GM12878 (cell line): ENCODE measurements at regions not wholly inside any gene's neighbourhood (a gene's known extent, or its start where the extent isn't known, plus 50 kb on each side); places are given as distances from the start of the nearest gene placed in this dataset.

ENCODE experiments used
- ATAC-seq: fragments of 200-7000 bp; cut with Tn5 transposase; 3 replicates; pipeline ENCODE4 v1.9.1; 2020; ENCODE audit warnings: mild to moderate bottlenecking, moderate library complexity
- BruUV-seq: library from RNA; stranded (reverse); fragments of 400-500 nt; replicated peaks from 2 replicates; lab custom pipeline; 2021; lab: Mats Ljungman, UMichigan
- CTCF ChIA-PET: fragments of 300-600 bp; sonication (Branson Sonifier 250); formaldehyde crosslinking; extraction: SDS; loops from one replicate; lab custom pipeline; 2021; ENCODE audit warnings: inconsistent platforms; lab: Yijun Ruan, JAX
- POLR2A ChIA-PET: fragments of 350-600 bp; formaldehyde crosslinking; extraction: SDS; loops from one replicate; lab custom pipeline; 2021; ENCODE audit warnings: inconsistent platforms; lab: Charles Lee
- RAD21 ChIA-PET: fragments of 300-600 bp; sonication (Branson Sonifier 250); formaldehyde crosslinking; loops from one replicate; lab custom pipeline; 2023; ENCODE audit warnings: antibody characterized with exemption; ENCODE audit not compliant: unreplicated experiment; lab: Charles Lee
- SMC1A ChIA-PET: fragments of 300-600 bp; sonication (Branson Sonifier 250); formaldehyde crosslinking; loops from one replicate; lab custom pipeline; 2023; ENCODE audit not compliant: unreplicated experiment, uncharacterized antibody; lab: Charles Lee
- DNase-seq: peaks from one replicate; pipeline ENCODE4 v3.0.0-alpha.2; 2011; ENCODE audit warnings: low read depth, low spot score
- FAIRE-seq: peaks from 3 replicates; lab custom pipeline; 2011; peaks lifted over from hg19 to GRCh38; lab: Jason Lieb, UNC
- H2AFZ ChIP-seq: 2 replicates; pipeline ENCODE4 v1.6.0; 2011; ENCODE audit warnings: low read depth, low read length, control low read depth; ENCODE audit not compliant: control insufficient read depth
- H3K27ac ChIP-seq: 2 replicates; pipeline ENCODE4 v1.5.1; 2011; ENCODE audit warnings: control low read depth; ENCODE audit not compliant: control insufficient read depth, insufficient read depth
- H3K27me3 ChIP-seq, 2 experiments: replicated peaks in 1 of 2; 2 replicates each; pipeline versions ENCODE4 v1.6.0 to v1.6.1; 2011; ENCODE audit warnings: low read length in 1 of 2; ENCODE audit not compliant: control insufficient read depth in 2 of 2, insufficient read depth in 2 of 2
- H3K36me3 ChIP-seq, 2 experiments: 2 replicates each; pipeline ENCODE4 v1.5.1; 2011; ENCODE audit warnings: low read length in 1 of 2; ENCODE audit not compliant: control insufficient read depth in 2 of 2, insufficient read depth in 2 of 2
- H3K4me1 ChIP-seq: 2 replicates; pipeline ENCODE4 v1.6.1; 2011; ENCODE audit warnings: mild to moderate bottlenecking, low read length, moderate library complexity, mixed read lengths; ENCODE audit not compliant: control insufficient read depth, insufficient read depth
- H3K4me2 ChIP-seq: 2 replicates; pipeline ENCODE4 v1.6.0; 2011; ENCODE audit warnings: control low read depth; ENCODE audit not compliant: control insufficient read depth, insufficient read depth
- H3K4me3 ChIP-seq: fragments of 200-600 bp; sonication (generic); 2 replicates; pipeline ENCODE4 v1.5.1; 2016
- H3K79me2 ChIP-seq: 2 replicates; pipeline ENCODE4 v1.6.0; 2011; ENCODE audit warnings: low read length; ENCODE audit not compliant: control insufficient read depth, insufficient read depth
- H3K9ac ChIP-seq: 2 replicates; pipeline ENCODE4 v1.8.0; 2011; ENCODE audit warnings: low read length, control low read depth, mixed read lengths; ENCODE audit not compliant: control insufficient read depth, insufficient read depth
- H3K9me3 ChIP-seq: replicated peaks from 3 replicates; pipeline ENCODE4 v1.5.1; 2011; ENCODE audit warnings: mild to moderate bottlenecking, low read length; ENCODE audit not compliant: control insufficient read depth, insufficient read depth
- H4K20me1 ChIP-seq: 2 replicates; pipeline ENCODE4 v1.6.0; 2011; ENCODE audit not compliant: control insufficient read depth, insufficient read depth
- CBFB ChIP-seq: IDR thresholded peaks from 2 replicates; pipeline ENCODE4 v1.6.1; 2016; ENCODE audit warnings: antibody characterized with exemption, low read depth
- NFYB ChIP-seq: IDR thresholded peaks from 2 replicates; pipeline ENCODE4 v1.6.1; 2011; ENCODE audit warnings: low read depth, mild to moderate bottlenecking, low read length, improper control_type of control experiment, moderate library complexity; ENCODE audit not compliant: insufficient read depth
- RAD51 ChIP-seq: fragments of 450-650 bp; IDR thresholded peaks from 2 replicates; pipeline ENCODE4 v1.6.1; 2016; ENCODE audit warnings: moderate library complexity, mild to moderate bottlenecking, inconsistent platforms
- SMAD1 ChIP-seq: fragments of 450-650 bp; IDR thresholded peaks from 2 replicates; pipeline ENCODE4 v1.6.1; 2018; ENCODE audit warnings: mild to moderate bottlenecking, low read depth; ENCODE audit not compliant: partially characterized antibody
- TCF3 ChIP-seq: IDR thresholded peaks from 2 replicates; pipeline ENCODE4 v1.6.1; 2012; ENCODE audit warnings: low read depth, mild to moderate bottlenecking, low read length, borderline replicate concordance; ENCODE audit not compliant: insufficient read depth
- YY1 ChIP-seq: IDR thresholded peaks from 2 replicates; pipeline ENCODE4 v1.6.1; 2011; ENCODE audit warnings: low read depth, mild to moderate bottlenecking, low read length
- ZBTB11 ChIP-seq: fragments of 450-650 bp; formaldehyde crosslinking; IDR thresholded peaks from 2 replicates; pipeline ENCODE4 v1.5.0; 2022; ENCODE audit warnings: mild to moderate bottlenecking, missing genetic modification characterization
- WGBS: methylation state at CpG from one replicate; pipeline ENCODE4 v1.1.6; 2016; ENCODE audit warnings: low lambda C conversion rate; ENCODE audit not compliant: insufficient replicate concordance, insufficient coverage; ENCODE audit errors: missing lambda C conversion rate; 5-methylcytosine and 5-hydroxymethylcytosine counted together
- in situ Hi-C: fragments of 300-500 bp; cut with MboI; formaldehyde crosslinking; loops from 9 replicates; pipeline ENCODE4 v1.14.3; 2018; ENCODE audit warnings: mixed read lengths
- intact Hi-C: fragments of 100-400 bp; cut with micrococcal nuclease; formaldehyde crosslinking; loops from one replicate; pipeline ENCODE4 v1.14.2; 2022; ENCODE audit not compliant: unreplicated experiment

DNA sequence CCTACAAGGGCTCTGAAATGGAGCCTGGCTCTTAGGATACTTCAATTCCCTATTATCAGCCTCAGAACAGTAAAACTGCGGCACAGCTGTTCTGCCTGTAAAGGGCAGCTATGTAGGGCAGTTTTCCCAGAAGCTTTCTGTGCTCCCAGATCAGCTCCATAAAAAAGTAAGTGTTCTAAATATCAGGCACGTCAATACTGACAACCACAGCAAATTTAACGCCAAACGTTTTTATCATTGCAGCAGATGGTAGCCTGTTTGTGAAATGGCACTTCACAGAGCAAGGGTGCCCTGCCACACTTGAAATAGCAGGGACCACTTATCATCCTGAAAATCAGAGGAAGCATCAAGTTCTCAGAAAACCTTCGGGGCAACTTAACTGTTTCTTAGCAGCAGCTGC, 54.8 kb upstream of the PTHLH start (continued):
- TF ChIP-seq YY1 (no peak), CBFB (no peak), RAD51 (no peak), TCF3 (no peak), ZBTB11 (CRISPR knock-in tag) (no peak)

DNA sequence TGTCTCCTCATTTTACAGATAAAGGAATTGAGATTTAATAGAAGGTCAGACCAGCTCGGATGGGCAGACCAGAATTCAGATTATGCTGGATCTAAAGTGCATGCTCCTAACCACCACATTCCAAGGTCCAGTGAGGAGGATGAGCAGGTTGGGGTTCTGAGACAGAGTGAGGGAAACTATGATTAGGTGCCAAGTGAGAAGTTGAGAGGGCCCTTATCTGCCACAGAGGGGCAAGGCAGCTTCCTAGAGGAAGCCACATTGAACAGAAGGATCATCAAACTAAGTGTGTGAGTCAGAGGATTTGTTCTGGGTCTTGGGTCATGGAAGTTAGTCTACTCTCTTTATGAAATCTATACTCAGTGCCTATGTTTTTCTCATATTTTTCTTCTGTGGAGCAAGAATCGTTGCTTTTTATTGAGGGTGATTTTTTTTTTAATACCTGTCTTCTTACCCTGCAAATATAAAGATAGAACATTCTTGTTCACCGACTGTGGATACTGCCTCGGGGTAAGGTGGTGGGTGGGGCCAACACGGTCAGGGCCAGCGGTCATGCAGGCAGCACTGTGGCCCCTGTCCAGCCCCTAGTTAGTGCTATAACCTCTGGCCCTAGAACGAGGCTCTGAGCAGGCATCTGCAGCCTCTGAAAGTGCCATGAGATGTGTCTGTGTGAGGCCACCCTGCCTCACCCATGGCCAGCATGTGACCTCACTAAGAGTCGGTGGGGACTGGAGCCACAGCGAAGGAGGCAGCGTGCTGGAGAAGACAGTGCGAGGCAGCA, 55.6 kb upstream of the PTHLH start:
- ChIA-PET POLR2A (no interaction called here), SMC1A (no interaction called here), RAD21 (no interaction called here), CTCF (no interaction called here)
- in situ Hi-C loops, result no loop called here
- no peaks in the 10 kb centered on the region for H3K4me1 ChIP-seq
- H3K36me3 ChIP-seq, result no peaks in the 10 kb centered on the region
- H4K20me1 ChIP-seq, result no peaks in the 10 kb centered on the region
- H3K79me2 ChIP-seq, result no peaks in the 10 kb centered on the region
- FAIRE-seq (no peak), DNase-seq (no peak), ATAC-seq (no peak)
- no peak for TF ChIP-seq NFYB
- no peak for TF ChIP-seq SMAD1
- no peaks in the 10 kb centered on the region; a peak in 1 of 4 replicates for H3K27me3 ChIP-seq
- no peak overlapping the region for H3K9ac ChIP-seq
- BruUV-seq, result no TSS peak
- intact Hi-C loops, result no loop called here
- no peak overlapping the region for H3K27ac ChIP-seq
- H3K4me3 ChIP-seq, result no peak overlapping the region
- H3K9me3 ChIP-seq, result no peaks in the 10 kb centered on the region
- no peak overlapping the region for H3K4me2 ChIP-seq
- WGBS, result 41% methylated on average over 11 of the region's 11 CpGs
- H2AFZ ChIP-seq, result no peak overlapping the region
